ENCODE measurements at regions not wholly inside any gene's neighbourhood (a gene's known extent, or its start where the extent isn't known, plus 50 kb on each side); places are given as distances from the start of the nearest gene placed in this dataset.

DNA sequence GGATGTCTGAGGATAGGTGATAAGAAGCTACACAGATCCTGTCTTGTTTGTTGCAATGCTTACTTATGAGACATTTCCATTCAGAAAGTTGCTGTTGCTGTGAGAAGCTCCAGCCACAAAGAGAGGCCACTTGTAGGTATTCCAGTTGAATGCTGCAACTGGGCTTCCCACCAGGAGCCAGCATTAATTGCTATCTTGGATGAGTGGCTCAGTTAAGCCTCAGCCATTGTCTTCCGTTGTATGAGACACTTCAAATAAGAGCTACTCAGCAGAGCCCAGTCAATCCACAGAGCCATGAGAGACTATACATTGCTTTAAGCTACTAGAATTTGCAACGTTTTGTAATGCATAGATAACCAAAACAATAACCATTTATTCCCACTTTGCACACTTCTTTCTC lies 104.3 kb upstream of the ARRDC3 start:
- TF ChIP-seq JUND (IDR thresholded peaks at IDR 0.05; ENCODE audit: low read depth, low read length), result no peak
- TF ChIP-seq, protein P1, sequence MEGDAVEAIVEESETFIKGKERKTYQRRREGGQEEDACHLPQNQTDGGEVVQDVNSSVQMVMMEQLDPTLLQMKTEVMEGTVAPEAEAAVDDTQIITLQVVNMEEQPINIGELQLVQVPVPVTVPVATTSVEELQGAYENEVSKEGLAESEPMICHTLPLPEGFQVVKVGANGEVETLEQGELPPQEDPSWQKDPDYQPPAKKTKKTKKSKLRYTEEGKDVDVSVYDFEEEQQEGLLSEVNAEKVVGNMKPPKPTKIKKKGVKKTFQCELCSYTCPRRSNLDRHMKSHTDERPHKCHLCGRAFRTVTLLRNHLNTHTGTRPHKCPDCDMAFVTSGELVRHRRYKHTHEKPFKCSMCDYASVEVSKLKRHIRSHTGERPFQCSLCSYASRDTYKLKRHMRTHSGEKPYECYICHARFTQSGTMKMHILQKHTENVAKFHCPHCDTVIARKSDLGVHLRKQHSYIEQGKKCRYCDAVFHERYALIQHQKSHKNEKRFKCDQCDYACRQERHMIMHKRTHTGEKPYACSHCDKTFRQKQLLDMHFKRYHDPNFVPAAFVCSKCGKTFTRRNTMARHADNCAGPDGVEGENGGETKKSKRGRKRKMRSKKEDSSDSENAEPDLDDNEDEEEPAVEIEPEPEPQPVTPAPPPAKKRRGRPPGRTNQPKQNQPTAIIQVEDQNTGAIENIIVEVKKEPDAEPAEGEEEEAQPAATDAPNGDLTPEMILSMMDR (IDR thresholded peaks at IDR 0.05 in 2 of 3, conservative IDR thresholded peaks at IDR 0.05 in 1 of 3; ENCODE audit: control insufficient read depth in 2 of 3, extremely low read depth in 1 of 3, insufficient read depth in 1 of 3, low read depth in 3 of 3, low read length in 3 of 3), result no peak
- no peak for TF ChIP-seq CHD4 (IDR thresholded peaks at IDR 0.05)
- TF ChIP-seq, protein P2, sequence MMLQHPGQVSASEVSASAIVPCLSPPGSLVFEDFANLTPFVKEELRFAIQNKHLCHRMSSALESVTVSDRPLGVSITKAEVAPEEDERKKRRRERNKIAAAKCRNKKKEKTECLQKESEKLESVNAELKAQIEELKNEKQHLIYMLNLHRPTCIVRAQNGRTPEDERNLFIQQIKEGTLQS (IDR thresholded peaks at IDR 0.05; ENCODE audit: borderline replicate concordance, extremely low read depth, low read depth, low read length), result no peak
- no peak for TF ChIP-seq NR2C1 (IDR thresholded peaks at IDR 0.05)
- no peak for TF ChIP-seq EGR1 (IDR thresholded peaks at IDR 0.05; ENCODE audit: borderline replicate concordance in 1 of 2, low read depth in 2 of 2, low read length in 2 of 2)
- TF ChIP-seq CHD2 (IDR thresholded peaks at IDR 0.05; ENCODE audit: borderline replicate concordance, low read depth, low read length), result no peak
- TF ChIP-seq, protein P3, sequence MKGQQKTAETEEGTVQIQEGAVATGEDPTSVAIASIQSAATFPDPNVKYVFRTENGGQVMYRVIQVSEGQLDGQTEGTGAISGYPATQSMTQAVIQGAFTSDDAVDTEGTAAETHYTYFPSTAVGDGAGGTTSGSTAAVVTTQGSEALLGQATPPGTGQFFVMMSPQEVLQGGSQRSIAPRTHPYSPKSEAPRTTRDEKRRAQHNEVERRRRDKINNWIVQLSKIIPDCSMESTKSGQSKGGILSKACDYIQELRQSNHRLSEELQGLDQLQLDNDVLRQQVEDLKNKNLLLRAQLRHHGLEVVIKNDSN (IDR thresholded peaks at IDR 0.05; ENCODE audit: borderline replicate concordance, extremely low read length, insufficient read depth, low read depth, low read length), result no peak
- no peak for TF ChIP-seq SIN3A (IDR thresholded peaks at IDR 0.05; ENCODE audit: low read depth, low read length)

Measured in GM12878 (cell line).